Nephron progenitor cell (in vitro differentiated cells): ENCODE measurements at regions not wholly inside any gene's neighbourhood (a gene's known extent, or its start where the extent isn't known, plus 50 kb on each side); places are given as distances from the start of the nearest gene placed in this dataset.

Experiments used
- DNase-seq: peaks from one replicate; pipeline ENCODE4 v3.0.0; 2021
- H3K27ac Mint-ChIP-seq: 2 replicates; pipeline ENCODE4 v1.8.0; 2021; ENCODE audit warnings: mild to moderate bottlenecking, moderate library complexity, mixed read lengths
- H3K27me3 Mint-ChIP-seq: 2 replicates; pipeline ENCODE4 v1.8.0; 2021; ENCODE audit warnings: mild to moderate bottlenecking, low read depth, mixed read lengths; ENCODE audit not compliant: poor library complexity
- H3K36me3 Mint-ChIP-seq: 2 replicates; pipeline ENCODE4 v1.8.0; 2021; ENCODE audit warnings: low read depth, mixed read lengths
- H3K4me1 Mint-ChIP-seq: 2 replicates; pipeline ENCODE4 v1.8.0; 2021; ENCODE audit warnings: mixed read lengths
- H3K4me3 Mint-ChIP-seq: 2 replicates; pipeline ENCODE4 v1.8.0; 2021; ENCODE audit warnings: mild to moderate bottlenecking, moderate library complexity, mixed read lengths
- H3K9me3 Mint-ChIP-seq: 2 replicates; pipeline ENCODE4 v1.8.0; 2021; ENCODE audit warnings: mild to moderate bottlenecking, moderate library complexity, mixed read lengths
- TF ChIP-seq, protein P1 (sequence below): fragments of 200-600 bp; sonication (generic); IDR thresholded peaks from 2 replicates; pipeline ENCODE4 v1.5.0; 2021; ENCODE audit warnings: antibody characterized with exemption

GRCh38 chr6:169097381-169097959 lies 156.2 kb downstream of the THBS2 start:
- Mint-ChIP-seq H3K36me3 (no peaks in the 10 kb centered on the region), H3K9me3 (peaks cover 36% of the 10 kb centered on the region), H3K27me3 (no peaks in the 10 kb centered on the region), H3K4me3 (peak overlapping the region; percentile 19), H3K27ac (peak overlapping the region; percentile 73), H3K4me1 (peaks cover 54% of the 10 kb centered on the region)
- TF ChIP-seq, protein P1, sequence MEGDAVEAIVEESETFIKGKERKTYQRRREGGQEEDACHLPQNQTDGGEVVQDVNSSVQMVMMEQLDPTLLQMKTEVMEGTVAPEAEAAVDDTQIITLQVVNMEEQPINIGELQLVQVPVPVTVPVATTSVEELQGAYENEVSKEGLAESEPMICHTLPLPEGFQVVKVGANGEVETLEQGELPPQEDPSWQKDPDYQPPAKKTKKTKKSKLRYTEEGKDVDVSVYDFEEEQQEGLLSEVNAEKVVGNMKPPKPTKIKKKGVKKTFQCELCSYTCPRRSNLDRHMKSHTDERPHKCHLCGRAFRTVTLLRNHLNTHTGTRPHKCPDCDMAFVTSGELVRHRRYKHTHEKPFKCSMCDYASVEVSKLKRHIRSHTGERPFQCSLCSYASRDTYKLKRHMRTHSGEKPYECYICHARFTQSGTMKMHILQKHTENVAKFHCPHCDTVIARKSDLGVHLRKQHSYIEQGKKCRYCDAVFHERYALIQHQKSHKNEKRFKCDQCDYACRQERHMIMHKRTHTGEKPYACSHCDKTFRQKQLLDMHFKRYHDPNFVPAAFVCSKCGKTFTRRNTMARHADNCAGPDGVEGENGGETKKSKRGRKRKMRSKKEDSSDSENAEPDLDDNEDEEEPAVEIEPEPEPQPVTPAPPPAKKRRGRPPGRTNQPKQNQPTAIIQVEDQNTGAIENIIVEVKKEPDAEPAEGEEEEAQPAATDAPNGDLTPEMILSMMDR = no peak
- no peak for DNase-seq

DNA sequence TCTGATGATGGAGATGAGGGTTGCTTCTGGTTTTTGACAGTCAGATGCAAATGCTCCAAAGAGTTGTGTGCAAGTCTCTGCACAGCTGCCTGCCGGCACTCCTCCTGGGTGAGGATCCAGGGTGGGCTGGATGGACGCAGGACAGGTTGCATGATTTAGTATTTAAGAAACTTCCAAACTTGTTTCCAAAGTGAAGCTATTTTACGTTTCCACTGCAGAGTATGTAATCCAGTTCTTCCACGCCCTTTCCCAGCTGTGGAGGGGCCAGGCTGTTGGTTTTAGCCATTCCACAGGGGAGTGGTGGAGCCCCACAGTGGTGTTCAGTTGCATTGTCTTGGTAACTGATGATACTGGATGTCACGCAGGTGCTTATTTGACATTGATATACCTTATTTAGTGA lies 157.3 kb downstream of the THBS2 start:
- Mint-ChIP-seq H3K27me3 (no peaks in the 10 kb centered on the region), H3K36me3 (no peaks in the 10 kb centered on the region), H3K4me3 (no peak overlapping the region), H3K27ac (no peak overlapping the region), H3K9me3 (peaks cover 47% of the 10 kb centered on the region), H3K4me1 (peaks cover 61% of the 10 kb centered on the region)
- DNase-seq = no peak
- TF ChIP-seq, protein P1 = no peak

DNA sequence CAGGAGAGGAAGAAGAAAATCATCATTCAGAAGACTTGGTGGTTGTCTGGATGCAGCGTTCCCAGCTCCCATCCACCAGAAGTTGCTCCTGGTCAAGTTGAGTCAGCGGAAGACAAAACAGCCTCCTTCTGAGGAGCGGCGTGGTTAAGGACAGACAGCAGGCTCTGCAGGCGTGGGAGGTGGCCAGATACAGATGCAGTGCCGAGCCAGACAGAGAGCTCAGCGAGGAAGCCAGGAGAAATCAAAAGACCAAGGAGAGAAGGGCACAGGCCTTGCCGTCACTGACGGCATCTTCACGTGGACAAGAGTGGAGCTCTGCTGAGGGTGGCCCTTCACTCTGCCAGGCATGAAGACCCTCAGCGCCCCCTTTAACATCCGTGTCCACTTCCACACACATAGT lies 158.5 kb downstream of the THBS2 start:
- Mint-ChIP-seq H3K27me3 (no peaks in the 10 kb centered on the region), H3K36me3 (peaks cover 6% of the 10 kb centered on the region), H3K27ac (no peak overlapping the region), H3K4me1 (peaks cover 57% of the 10 kb centered on the region), H3K9me3 (peaks cover 55% of the 10 kb centered on the region), H3K4me3 (no peak overlapping the region)
- DNase-seq = no peak
- TF ChIP-seq, protein P1 = no peak

DNA sequence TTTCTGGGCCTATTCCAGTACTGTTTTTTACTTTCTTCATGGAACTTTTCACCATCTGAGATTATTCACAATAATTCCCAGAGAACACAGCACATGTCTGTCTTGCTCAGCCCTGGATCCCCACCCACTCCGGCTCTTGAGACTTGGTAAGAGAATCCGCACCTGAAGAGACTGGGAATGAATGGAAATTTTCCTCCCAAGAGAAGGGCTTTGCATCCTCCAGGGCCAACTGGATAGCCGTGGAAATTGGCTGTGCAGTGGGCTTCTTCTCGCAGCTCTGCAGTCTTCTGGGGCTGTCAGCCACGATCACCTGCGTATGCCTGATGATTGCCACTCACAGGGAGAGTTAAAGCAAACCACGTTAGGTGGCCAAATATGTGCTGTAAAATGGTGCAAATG lies 159.1 kb downstream of the THBS2 start:
- DNase-seq = no peak
- no peaks in the 10 kb centered on the region for H3K27me3 Mint-ChIP-seq
- peaks cover 51% of the 10 kb centered on the region for H3K4me1 Mint-ChIP-seq
- H3K27ac Mint-ChIP-seq = no peak overlapping the region
- peaks cover 11% of the 10 kb centered on the region for H3K36me3 Mint-ChIP-seq
- peaks cover 57% of the 10 kb centered on the region for H3K9me3 Mint-ChIP-seq
- TF ChIP-seq, protein P1 = no peak
- no peak overlapping the region for H3K4me3 Mint-ChIP-seq

- Mint-ChIP-seq H3K9me3 (peaks cover 63% of the 10 kb centered on the region), H3K4me3 (no peak overlapping the region), H3K27me3 (no peaks in the 10 kb centered on the region), H3K36me3 (peaks cover 11% of the 10 kb centered on the region), H3K4me1 (peaks cover 45% of the 10 kb centered on the region), H3K27ac (no peak overlapping the region)
- TF ChIP-seq, protein P1 = no peak
- no peak for DNase-seq
Measured at GRCh38 chr6:169093770-169094551, 159.7 kb downstream of the THBS2 start.
